ENCODE measurements at regions not wholly inside any gene's neighbourhood (a gene's known extent, or its start where the extent isn't known, plus 50 kb on each side); places are given as distances from the start of the nearest gene placed in this dataset.

- DNase-seq, result no peak
Observed at GRCh38 chr1:226491093-226491850, 57.3 kb upstream of the STUM start.

- no peak for DNase-seq
Observed at GRCh38 chr1:226492426-226493137, 56.0 kb upstream of the STUM start.

GRCh38 chr1:226494092-226494609, 54.4 kb upstream of the STUM start:
- DNase-seq, result no peak

- no peak for DNase-seq
Observed at GRCh38 chr1:226495716-226496115, 52.8 kb upstream of the STUM start.

GRCh38 chr1:226496453-226497015, 52.0 kb upstream of the STUM start:
- DNase-seq, result no peak

GRCh38 chr1:226497276-226497833, 51.2 kb upstream of the STUM start:
- no peak for DNase-seq

- peak; percentile 65 for DNase-seq
Observed at GRCh38 chr1:226497991-226498639, 50.4 kb upstream of the STUM start.

GRCh38 chr1:226498640-226499008, 49.9 kb upstream of the STUM start:
- DNase-seq, result no peak

Measured in NCI-H2227 treated with DMSO at 0.1 percent for 48 hours (cell line).